T-helper 22 cell (primary cell): ENCODE measurements at regions not wholly inside any gene's neighbourhood (a gene's known extent, or its start where the extent isn't known, plus 50 kb on each side); places are given as distances from the start of the nearest gene placed in this dataset.
"Not testable (repeated sequence)": the region's sequence is repeated elsewhere in the genome, so short reads cannot be mapped to it uniquely, and the experiment has no call there.

Experiments used
- DNase-seq: peaks from one replicate; pipeline ENCODE4 v3.0.0-alpha.2; 2020; ENCODE audit warnings: low read depth

GRCh38 chr1:244322791-244323521, 128.8 kb downstream of the ADSS2 start:
- DNase-seq: peak; percentile 45

GRCh38 chr1:244324176-244324883, 127.4 kb downstream of the ADSS2 start:
- DNase-seq: no peak

- no peak for DNase-seq
Measured at GRCh38 chr1:244325056-244325758, 126.5 kb downstream of the ADSS2 start.

DNA sequence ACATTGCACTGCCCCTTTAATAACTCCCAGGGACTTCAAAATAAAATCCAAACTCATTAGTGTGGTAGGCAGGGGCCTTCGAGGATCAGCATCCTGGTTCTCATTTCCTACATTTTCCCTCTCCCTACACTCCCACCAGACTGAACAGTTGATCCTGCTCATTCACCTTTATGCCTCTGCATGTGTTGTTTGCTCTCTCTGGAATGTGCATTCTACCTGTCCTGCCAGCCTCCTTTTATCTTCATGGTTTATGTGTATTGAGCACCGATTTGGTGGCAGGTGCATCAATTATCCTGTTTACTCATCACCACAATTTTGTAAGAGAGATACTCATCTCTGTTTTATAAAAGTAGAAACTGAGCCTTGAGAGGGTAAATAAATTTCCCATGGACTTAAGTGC, 125.0 kb downstream of the ADSS2 start:
- no peak for DNase-seq

GRCh38 chr1:244327533-244327932, 124.2 kb downstream of the ADSS2 start:
- DNase-seq: no peak

DNA sequence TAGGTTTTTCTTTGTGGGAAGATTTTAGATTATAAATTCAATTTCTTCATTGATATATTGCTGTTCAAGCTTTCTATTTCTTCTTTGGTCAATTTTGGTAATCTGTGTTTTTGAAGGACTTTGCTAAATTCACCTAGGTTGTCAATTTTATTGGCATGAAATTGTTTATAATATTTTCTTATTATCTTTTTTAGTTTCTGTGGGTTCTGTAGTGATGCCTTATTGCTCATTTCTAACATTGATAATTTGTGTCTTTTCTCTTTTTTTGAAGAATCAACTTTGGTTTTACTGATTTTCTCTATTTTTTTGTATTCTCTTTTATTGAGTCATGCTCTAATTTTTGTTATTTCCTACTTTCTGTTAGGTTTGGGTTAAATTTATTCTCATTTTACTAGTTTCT, 123.2 kb downstream of the ADSS2 start:
- DNase-seq: no peak

DNA sequence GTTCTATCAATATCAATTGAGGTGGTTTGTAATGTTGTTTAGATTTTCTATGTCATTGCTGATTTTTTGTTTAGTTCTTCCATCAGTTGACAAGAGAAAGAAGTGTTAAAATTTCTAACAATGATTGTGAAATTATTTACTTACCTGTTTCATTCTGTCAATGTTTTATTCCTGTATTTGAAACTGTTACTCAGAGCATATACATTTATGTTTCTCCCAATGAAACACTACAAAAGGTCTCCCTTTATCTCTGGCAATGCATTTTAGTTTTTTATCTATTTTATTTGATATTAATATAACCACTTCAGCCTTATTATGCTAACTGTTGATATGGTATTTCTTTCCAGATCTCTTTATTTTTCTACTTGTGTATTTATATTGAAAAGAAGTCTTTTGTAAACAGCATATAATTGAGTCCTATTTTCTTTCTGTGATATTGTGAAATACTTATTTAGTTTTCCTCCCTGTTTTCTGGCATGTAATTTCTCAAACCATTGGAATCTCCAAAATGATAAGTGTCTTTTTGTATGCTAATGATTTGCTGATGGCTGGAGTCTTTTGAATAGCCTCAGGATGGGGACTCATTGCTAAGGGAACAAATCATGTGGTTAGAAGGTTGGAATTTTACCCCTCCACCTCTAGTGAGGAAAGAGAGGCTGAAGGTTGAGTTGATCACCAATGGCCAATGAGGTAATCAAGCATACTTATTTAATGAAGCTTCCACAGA, 122.0 kb downstream of the ADSS2 start:
- DNase-seq: no peak

DNA sequence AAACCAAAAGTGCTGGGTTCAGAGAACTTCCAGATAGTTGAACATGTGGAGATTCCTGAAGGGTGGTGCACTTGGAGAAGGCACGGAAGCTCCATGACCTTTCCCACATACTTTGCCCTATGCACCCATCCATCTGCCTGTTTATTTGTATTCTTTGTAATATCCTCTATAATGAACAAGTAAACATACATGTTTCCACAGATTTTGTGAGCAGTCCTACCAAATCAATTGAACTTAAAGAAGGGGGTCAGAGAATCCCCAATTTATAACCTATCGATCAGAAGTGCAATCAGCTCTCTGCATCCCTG, 121.4 kb downstream of the ADSS2 start:
- DNase-seq: no peak

DNA sequence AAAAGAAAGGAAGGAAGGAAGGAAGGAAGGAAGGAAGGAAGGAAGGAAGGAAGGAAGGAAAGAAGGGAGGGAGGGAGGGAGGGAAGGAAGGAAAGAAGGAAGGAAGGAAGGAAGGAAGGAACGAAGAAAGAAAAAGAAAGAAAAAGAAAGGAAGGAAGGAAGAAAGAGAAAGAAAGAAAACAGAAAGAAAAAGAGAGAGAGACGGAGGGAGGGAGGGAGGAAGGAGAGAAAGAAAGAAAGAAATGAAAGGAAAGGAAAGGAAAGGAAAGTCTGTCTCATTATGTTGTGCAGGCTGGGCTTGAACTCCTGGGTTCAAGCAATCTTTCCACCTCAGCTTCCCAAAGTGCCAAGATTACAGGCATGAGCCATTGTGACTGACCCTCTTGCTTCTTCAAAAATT, 118.9 kb downstream of the ADSS2 start:
- not testable (repeated sequence) for DNase-seq

DNA sequence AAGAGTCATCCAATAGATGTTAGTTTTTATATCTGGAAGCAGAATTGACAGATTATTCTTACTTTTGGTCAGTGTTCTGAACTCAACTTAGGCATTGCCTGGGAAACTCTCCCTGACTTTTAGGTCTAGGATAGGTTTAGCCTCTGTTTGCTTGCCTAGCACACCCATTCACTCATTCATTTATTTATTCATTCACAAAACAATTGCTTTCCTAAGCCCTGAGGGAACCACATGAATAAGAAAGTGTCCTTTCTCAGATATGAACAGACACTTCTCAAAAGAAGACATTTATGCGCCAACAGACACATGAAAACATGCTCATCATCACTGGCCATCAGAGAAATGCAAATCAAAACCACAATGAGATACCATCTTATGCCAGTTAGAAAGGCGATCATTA, 117.4 kb downstream of the ADSS2 start:
- not testable (repeated sequence) for DNase-seq

- not testable (repeated sequence) for DNase-seq
Measured at GRCh38 chr1:244334842-244335241, 116.9 kb downstream of the ADSS2 start.

- no peak for DNase-seq
Measured at GRCh38 chr1:244335456-244335855, 116.3 kb downstream of the ADSS2 start.

DNA sequence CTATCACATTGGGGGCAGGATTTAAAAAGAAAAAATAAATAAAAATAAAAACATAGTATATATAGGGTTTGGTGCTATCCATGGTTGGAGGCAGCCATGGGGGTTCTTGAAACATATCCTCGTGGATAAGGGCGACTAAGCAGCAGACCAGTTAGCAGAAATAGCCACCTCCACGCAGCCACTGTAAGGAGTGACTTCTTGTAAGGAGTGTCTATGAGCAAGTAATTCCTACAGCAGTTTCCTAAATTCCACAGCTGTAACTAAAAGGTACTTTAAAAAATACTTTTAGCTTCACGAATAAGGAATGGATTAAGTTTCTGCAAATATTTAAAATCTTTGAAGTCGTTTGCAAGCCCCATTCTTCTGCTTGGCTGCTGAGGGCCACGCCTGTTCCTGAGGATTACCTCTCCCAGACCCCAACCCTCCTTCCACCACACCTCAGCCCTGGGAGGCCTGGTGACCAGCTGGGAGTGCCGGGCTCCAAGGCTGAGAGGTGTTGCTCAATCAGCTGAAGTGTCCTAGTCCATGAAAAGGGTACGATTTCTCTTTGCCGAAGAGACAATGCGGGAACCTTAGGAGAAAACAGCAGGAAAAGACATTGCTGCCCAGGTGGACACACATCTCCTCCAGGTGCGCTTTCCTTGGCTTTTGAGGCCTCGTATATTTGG, 115.3 kb downstream of the ADSS2 start:
- no peak for DNase-seq

- no peak for DNase-seq
Measured at GRCh38 chr1:244337839-244338238, 113.9 kb downstream of the ADSS2 start.

DNA sequence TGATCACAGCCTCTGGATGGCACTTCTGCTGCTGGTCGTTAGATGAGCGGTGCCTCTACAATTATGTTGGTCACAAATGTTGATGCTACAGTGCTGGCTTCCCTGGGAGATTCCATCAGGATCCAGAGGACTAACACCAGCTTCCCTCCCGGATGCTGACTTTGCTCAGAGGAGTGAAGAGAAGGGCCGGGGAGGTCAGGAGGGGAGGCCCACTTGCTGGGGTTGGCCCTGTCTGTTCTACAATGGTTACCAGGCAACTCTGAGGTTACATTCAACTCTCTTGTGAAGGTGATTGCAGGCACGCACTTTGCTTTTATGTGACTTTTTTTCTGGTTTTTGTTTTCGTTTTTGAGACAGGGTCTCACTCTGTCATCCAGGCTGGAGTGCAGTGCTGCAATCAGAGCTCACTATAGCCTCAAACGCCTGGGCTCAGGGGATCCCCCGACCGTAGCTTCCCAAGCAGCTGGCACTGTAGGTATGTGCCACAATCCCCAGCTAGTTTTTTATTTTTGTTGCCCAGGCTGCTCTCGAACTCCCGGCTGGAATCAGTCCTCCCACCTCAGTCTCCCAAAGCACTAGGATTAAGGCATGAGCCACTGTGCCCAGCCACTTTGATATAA, 112.5 kb downstream of the ADSS2 start:
- no peak for DNase-seq

- DNase-seq: no peak
Measured at GRCh38 chr1:244339776-244340175, 111.9 kb downstream of the ADSS2 start.

DNA sequence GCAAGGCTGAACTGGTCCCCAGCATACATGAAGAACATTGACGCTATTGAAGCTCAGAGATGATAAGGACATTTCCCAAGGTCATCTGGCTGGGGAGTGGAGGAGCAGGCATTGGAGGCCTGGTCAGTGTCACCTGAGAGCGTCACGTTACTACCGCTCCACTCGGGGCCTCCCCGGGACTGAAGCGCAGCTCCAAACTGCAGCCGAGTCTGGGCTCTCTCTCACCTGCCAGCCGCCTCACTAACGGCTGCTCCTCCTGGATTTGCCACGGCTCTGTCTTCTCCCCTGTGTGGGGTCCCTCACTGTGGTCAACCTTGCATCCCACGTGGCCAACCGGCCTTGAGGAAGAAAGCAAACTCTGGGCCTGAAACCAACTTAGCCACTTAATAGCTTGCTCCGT, 111.3 kb downstream of the ADSS2 start:
- no peak for DNase-seq

DNA sequence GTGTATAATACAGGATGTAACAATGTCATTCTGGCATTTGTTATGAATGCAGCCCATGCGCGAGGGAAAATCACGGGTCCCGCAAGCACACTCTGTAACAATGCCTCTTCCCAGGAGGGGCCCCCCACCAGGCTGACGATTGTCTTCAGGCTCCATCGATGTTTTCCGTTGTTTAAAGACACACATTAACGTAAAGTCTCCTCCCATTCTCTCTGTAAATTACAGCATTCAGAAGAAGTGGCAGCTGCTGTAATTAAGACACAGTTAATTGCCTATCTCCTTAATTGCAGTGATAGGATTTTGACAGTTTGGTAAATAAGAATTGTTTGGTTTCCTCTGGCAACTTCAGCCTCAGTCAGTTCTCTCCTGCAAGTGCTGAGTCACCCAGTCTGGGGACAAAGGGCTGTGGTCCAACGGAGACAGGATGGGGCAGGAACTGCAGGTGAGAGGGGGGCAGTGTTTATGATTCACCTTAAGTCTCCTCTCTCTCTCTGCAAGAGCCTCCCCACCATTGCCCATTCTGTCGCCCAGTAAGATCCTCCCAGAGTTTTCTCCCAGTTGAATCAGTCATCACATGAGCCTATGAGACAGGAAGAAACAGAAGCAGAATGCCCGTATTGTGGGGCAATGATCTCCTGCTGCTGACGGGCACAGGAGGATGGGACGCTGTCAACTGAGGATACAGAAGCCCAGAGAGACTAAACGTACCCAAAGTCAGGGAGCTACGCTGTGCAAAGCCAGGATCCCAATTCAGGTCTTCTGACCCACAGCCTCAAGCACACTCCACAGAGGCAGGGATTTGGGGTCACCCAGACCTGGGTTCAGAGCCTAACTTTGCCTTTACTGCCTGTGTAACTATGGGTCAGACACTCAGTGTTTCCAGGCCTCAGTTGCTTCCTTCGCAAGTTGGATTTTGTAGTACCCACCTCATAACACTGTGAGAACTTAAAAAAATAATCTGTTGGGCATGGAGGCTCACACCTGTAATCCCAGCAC, 110.0 kb downstream of the ADSS2 start:
- no peak for DNase-seq

- DNase-seq: no peak
Measured at GRCh38 chr1:244344001-244344400, 107.7 kb downstream of the ADSS2 start.

GRCh38 chr1:244346972-244347618, 104.6 kb downstream of the ADSS2 start:
- no peak for DNase-seq
